Mucosa of descending colon (tissue), 3 donors: ENCODE measurements at regions not wholly inside any gene's neighbourhood (a gene's known extent, or its start where the extent isn't known, plus 50 kb on each side); places are given as distances from the start of the nearest gene placed in this dataset.

Experiments used
- ATAC-seq: fragments of 200-7000 bp; cut with Tn5 transposase; one replicate; pipeline ENCODE4 v1.9.1; 2020; ENCODE audit warnings: mild to moderate bottlenecking, moderate library complexity
- DNase-seq, 3 donors: peaks; one replicate each; pipeline ENCODE4 v3.0.0-alpha.2; 2020
- H3K36me3 ChIP-seq: fragments of 200-600 bp; one replicate; pipeline ENCODE4 v1.8.0; 2021; ENCODE audit warnings: low read depth, mild to moderate bottlenecking
- H3K4me1 ChIP-seq: fragments of 200-600 bp; one replicate; pipeline ENCODE4 v1.8.0; 2021; ENCODE audit warnings: low read depth, mild to moderate bottlenecking
- H3K4me3 ChIP-seq: fragments of 200-600 bp; one replicate; pipeline ENCODE4 v1.8.0; 2021; ENCODE audit warnings: mild to moderate bottlenecking
- H3K9me3 ChIP-seq: fragments of 200-600 bp; one replicate; pipeline ENCODE4 v1.8.0; 2021; ENCODE audit warnings: mild to moderate bottlenecking
- CTCF ChIP-seq: fragments of 200-600 bp; IDR thresholded peaks from one replicate; pipeline ENCODE4 v1.8.0; 2022; ENCODE audit warnings: antibody characterized with exemption, mild to moderate bottlenecking
- intact Hi-C, 2 donors: fragments of 100-400 bp; cut with DNase I in 1 of 2; cut with micrococcal nuclease in 1 of 2; formaldehyde crosslinking; loops; one replicate each; pipeline versions ENCODE4 v1.11.0 to v1.11.1; 2022; cut with DNase I, micrococcal nuclease
- donor health status: DM: no; HTN: no; CAD: no; lungs with moderate emphysema.
- donor health status: DM: no; HTN: no; CAD: no.
- donor health status: DM: no; HTN: yes; CAD: no.

- ATAC-seq: peak; percentile 85
- H3K4me1 ChIP-seq: peaks cover 5% of the 10 kb centered on the region
- no peak for TF ChIP-seq CTCF
- peaks cover under 1% of the 10 kb centered on the region for H3K9me3 ChIP-seq
- no peaks in the 10 kb centered on the region for H3K36me3 ChIP-seq
- intact Hi-C loops: loop anchor here in 1 of 2 donors (10.0 kb wide), 1 partner anchor 157 kb away; no protein-coding TSS in a partner anchor
- H3K4me3 ChIP-seq: no peak overlapping the region
- peak in 1 of 3 donors; percentile 36 for DNase-seq
Measured at GRCh38 chr9:107177857-107178256, 105.2 kb upstream of the RAD23B start.

- no peaks in the 10 kb centered on the region for H3K36me3 ChIP-seq
- ATAC-seq (no peak), DNase-seq (no peak)
- H3K4me1 ChIP-seq: peaks cover 5% of the 10 kb centered on the region
- H3K9me3 ChIP-seq: peaks cover 4% of the 10 kb centered on the region
- intact Hi-C loops: loop anchor here in 1 of 2 donors (10.0 kb wide), 1 partner anchor 157 kb away; no protein-coding TSS in a partner anchor
- no peak for TF ChIP-seq CTCF
- H3K4me3 ChIP-seq: no peak overlapping the region
Measured at GRCh38 chr9:107178293-107178692, 104.8 kb upstream of the RAD23B start.

- no peak for TF ChIP-seq CTCF
- no peak for ATAC-seq
- no peak overlapping the region for H3K4me3 ChIP-seq
- H3K9me3 ChIP-seq: peaks cover 7% of the 10 kb centered on the region
- no peak for DNase-seq
- no peaks in the 10 kb centered on the region for H3K36me3 ChIP-seq
- intact Hi-C loops: no loop called here
- H3K4me1 ChIP-seq: peaks cover 2% of the 10 kb centered on the region
Measured at GRCh38 chr9:107180206-107180605, 102.9 kb upstream of the RAD23B start.

DNA sequence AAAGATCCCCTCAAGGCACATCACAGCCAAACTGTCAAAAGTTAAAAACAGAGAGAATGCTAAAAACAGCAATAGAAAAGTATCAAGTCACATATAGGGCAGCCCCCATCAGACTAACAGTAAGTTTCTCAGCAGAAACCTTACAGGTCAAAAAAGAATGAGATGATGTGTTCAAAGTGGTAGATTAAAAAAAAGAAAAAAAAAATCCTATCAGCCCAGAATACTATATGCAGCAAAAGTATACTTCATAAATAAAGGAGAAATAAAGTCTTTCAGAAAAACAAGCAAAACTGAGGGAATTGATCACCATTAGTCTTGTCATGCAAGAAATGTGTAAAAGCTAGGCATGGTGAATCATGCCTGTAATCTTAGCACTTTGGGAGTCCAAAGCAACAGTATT is 99.9 kb upstream of the RAD23B start:
- TF ChIP-seq CTCF: no peak
- H3K4me1 ChIP-seq: no peaks in the 10 kb centered on the region
- no peaks in the 10 kb centered on the region for H3K36me3 ChIP-seq
- intact Hi-C loops: no loop called here
- ATAC-seq (no peak), DNase-seq (no peak)
- no peak overlapping the region for H3K4me3 ChIP-seq
- H3K9me3 ChIP-seq: peaks cover 7% of the 10 kb centered on the region

- no peaks in the 10 kb centered on the region for H3K4me1 ChIP-seq
- H3K4me3 ChIP-seq: no peak overlapping the region
- DNase-seq (no peak), ATAC-seq (no peak)
- intact Hi-C loops: no loop called here
- H3K36me3 ChIP-seq: no peaks in the 10 kb centered on the region
- H3K9me3 ChIP-seq: peaks cover 2% of the 10 kb centered on the region
- TF ChIP-seq CTCF: no peak
Measured at GRCh38 chr9:107188376-107188775, 94.7 kb upstream of the RAD23B start.
